Mucosa of descending colon (tissue), 3 donors: ENCODE measurements at regions not wholly inside any gene's neighbourhood (a gene's known extent, or its start where the extent isn't known, plus 50 kb on each side); places are given as distances from the start of the nearest gene placed in this dataset.
A peak's percentile ranks its signal among the peaks of the same experiment; 100 is the strongest.

Experiments used
- ATAC-seq: fragments of 200-7000 bp; cut with Tn5 transposase; one replicate; pipeline ENCODE4 v1.9.1; 2020; ENCODE audit warnings: mild to moderate bottlenecking, moderate library complexity
- DNase-seq, 3 donors: peaks; one replicate each; pipeline ENCODE4 v3.0.0-alpha.2; 2020
- H3K36me3 ChIP-seq: fragments of 200-600 bp; one replicate; pipeline ENCODE4 v1.8.0; 2021; ENCODE audit warnings: low read depth, mild to moderate bottlenecking
- H3K4me1 ChIP-seq: fragments of 200-600 bp; one replicate; pipeline ENCODE4 v1.8.0; 2021; ENCODE audit warnings: low read depth, mild to moderate bottlenecking
- H3K4me3 ChIP-seq: fragments of 200-600 bp; one replicate; pipeline ENCODE4 v1.8.0; 2021; ENCODE audit warnings: mild to moderate bottlenecking
- H3K9me3 ChIP-seq: fragments of 200-600 bp; one replicate; pipeline ENCODE4 v1.8.0; 2021; ENCODE audit warnings: mild to moderate bottlenecking
- intact Hi-C, 2 donors: fragments of 100-400 bp; cut with DNase I in 1 of 2; cut with micrococcal nuclease in 1 of 2; formaldehyde crosslinking; loops; one replicate each; pipeline versions ENCODE4 v1.11.0 to v1.11.1; 2022; cut with DNase I, micrococcal nuclease
- TF ChIP-seq, protein P1 (sequence below): fragments of 200-600 bp; IDR thresholded peaks from one replicate; pipeline ENCODE4 v1.8.0; 2022; ENCODE audit warnings: antibody characterized with exemption, mild to moderate bottlenecking
- donor health status: DM: no; HTN: no; CAD: no; lungs with moderate emphysema.
- donor health status: DM: no; HTN: no; CAD: no.
- donor health status: DM: no; HTN: yes; CAD: no.

DNA sequence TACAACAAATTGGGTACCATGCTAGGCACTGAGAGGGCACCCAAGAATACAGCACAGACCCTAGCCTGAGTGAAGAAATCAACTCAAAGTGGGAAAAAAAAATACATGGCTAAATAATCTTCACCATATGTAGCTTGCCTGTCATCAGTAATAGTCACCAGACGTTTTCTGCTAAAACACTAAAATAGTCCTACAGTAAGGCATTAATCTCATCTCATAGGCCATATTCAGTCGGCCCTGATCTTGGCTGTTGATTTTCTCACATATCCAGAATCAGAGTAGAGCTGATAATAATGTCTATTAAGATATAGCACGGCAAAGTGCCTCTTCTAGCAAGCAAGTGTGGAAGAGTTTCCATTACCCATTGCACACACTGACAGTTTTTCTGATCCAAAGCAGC is 322.1 kb upstream of the SLC30A5 start:
- H3K36me3 ChIP-seq: no peaks in the 10 kb centered on the region
- TF ChIP-seq, protein P1, sequence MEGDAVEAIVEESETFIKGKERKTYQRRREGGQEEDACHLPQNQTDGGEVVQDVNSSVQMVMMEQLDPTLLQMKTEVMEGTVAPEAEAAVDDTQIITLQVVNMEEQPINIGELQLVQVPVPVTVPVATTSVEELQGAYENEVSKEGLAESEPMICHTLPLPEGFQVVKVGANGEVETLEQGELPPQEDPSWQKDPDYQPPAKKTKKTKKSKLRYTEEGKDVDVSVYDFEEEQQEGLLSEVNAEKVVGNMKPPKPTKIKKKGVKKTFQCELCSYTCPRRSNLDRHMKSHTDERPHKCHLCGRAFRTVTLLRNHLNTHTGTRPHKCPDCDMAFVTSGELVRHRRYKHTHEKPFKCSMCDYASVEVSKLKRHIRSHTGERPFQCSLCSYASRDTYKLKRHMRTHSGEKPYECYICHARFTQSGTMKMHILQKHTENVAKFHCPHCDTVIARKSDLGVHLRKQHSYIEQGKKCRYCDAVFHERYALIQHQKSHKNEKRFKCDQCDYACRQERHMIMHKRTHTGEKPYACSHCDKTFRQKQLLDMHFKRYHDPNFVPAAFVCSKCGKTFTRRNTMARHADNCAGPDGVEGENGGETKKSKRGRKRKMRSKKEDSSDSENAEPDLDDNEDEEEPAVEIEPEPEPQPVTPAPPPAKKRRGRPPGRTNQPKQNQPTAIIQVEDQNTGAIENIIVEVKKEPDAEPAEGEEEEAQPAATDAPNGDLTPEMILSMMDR: no peak
- intact Hi-C loops: no loop called here
- no peaks in the 10 kb centered on the region for H3K9me3 ChIP-seq
- no peak overlapping the region for H3K4me3 ChIP-seq
- no peak for ATAC-seq
- DNase-seq: no peak
- no peaks in the 10 kb centered on the region for H3K4me1 ChIP-seq

DNA sequence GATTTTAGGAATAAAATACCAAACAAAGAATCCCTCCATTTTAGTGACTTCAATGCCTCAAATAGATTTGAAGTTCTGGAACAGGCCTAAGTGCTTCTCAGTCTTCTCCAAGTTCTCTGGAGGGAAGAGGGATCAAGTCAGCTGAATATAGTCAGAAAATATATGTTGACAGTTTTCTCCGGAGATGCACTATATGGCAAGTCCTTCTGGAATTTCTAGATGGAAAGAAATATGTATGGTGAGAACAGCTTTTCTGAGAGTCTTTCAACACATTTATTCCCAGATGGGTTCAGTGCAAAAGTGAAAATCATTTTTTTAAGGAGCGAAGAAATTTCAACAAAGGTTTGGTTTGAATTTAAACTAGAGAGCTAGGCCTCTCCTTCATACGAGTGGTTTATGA is 317.4 kb upstream of the SLC30A5 start:
- H3K4me3 ChIP-seq: no peak overlapping the region
- no peak for DNase-seq
- H3K4me1 ChIP-seq: no peaks in the 10 kb centered on the region
- intact Hi-C loops: no loop called here
- no peaks in the 10 kb centered on the region for H3K36me3 ChIP-seq
- TF ChIP-seq, protein P1: no peak
- H3K9me3 ChIP-seq: no peaks in the 10 kb centered on the region
- ATAC-seq: no peak

GRCh38 chr5:68777135-68777534 is 316.7 kb upstream of the SLC30A5 start:
- DNase-seq: peak in 1 of 3 donors; percentile 3
- TF ChIP-seq, protein P1: no peak
- Histone ChIP-seq H3K36me3 (no peaks in the 10 kb centered on the region), H3K4me3 (no peak overlapping the region), H3K4me1 (no peaks in the 10 kb centered on the region), H3K9me3 (no peaks in the 10 kb centered on the region)
- intact Hi-C loops: no loop called here
- ATAC-seq: no peak

DNA sequence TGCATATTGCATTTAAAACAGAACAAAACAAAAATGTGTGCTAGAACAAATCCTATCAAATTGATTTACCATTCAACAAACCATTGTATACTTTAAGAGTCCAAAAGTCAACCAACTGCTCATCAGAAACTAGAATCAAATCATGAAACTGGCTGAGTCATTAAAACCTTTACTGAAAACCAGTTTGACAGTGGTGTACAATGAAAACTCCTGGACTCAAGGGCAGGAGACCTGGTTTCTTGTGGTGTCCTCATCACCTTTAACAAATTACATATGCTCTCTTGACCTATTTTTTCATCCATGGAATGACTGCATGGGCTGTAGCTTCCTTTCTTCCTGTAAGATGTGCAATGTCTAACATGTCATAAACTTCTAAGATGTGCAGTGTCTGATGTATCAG is 315.3 kb upstream of the SLC30A5 start:
- ATAC-seq (no peak), DNase-seq (no peak)
- no peak overlapping the region for H3K4me3 ChIP-seq
- intact Hi-C loops: no loop called here
- H3K36me3 ChIP-seq: no peaks in the 10 kb centered on the region
- H3K4me1 ChIP-seq: no peaks in the 10 kb centered on the region
- peaks cover under 1% of the 10 kb centered on the region for H3K9me3 ChIP-seq
- TF ChIP-seq, protein P1: no peak

DNA sequence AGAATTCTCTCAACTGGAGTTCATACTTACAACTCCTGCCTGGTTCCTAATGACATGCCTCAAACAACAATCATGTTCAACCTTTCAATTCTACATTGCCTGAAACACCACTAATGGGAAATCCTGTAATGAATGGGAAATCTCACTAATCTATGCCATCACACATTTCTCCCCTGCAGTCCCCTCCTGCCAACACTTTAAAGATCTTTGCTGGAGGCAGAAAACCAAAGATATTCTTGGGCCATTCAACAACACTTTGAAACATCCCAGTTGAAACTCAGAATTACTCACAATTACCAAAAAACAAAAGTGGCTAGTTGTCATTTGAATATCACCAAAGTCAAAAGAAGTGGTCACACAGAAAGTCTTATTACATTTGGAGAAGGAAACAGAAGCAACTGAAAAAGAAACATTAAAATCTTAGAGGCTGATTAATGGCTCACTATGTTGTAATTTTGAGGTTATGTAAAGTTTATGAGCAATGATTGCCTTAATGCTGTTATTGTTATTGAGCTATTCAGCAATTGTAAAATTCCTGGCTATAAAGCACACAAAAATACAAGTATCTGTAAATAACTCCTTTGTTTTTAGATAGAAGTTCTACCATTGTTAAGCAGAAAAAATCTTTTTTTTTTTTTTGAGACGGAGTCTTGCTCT is 313.4 kb upstream of the SLC30A5 start:
- Histone ChIP-seq H3K4me3 (no peak overlapping the region), H3K4me1 (no peaks in the 10 kb centered on the region), H3K36me3 (no peaks in the 10 kb centered on the region), H3K9me3 (peaks cover 5% of the 10 kb centered on the region)
- TF ChIP-seq, protein P1: no peak
- no peak for DNase-seq
- intact Hi-C loops: no loop called here
- ATAC-seq: no peak

- TF ChIP-seq, protein P1: no peak
- no peak overlapping the region for H3K4me3 ChIP-seq
- no peaks in the 10 kb centered on the region for H3K9me3 ChIP-seq
- ATAC-seq (no peak), DNase-seq (no peak)
- no peaks in the 10 kb centered on the region for H3K4me1 ChIP-seq
- intact Hi-C loops: no loop called here
- no peaks in the 10 kb centered on the region for H3K36me3 ChIP-seq
Measured at GRCh38 chr5:68793074-68793473, 300.7 kb upstream of the SLC30A5 start.
